Stimulated activated CD8-positive, alpha-beta memory T cell treated with anti-CD3 and anti-CD28 coated beads, Interleukin-12 subunit alpha, Interleukin-12 subunit beta, amount 100 ng/mL, for 24 hours (primary cell): ENCODE measurements at regions not wholly inside any gene's neighbourhood (a gene's known extent, or its start where the extent isn't known, plus 50 kb on each side); places are given as distances from the start of the nearest gene placed in this dataset.

Experiments used
- DNase-seq: peaks from one replicate; pipeline ENCODE4 v3.0.0-alpha.2; 2020; ENCODE audit errors: extremely low read depth

DNA sequence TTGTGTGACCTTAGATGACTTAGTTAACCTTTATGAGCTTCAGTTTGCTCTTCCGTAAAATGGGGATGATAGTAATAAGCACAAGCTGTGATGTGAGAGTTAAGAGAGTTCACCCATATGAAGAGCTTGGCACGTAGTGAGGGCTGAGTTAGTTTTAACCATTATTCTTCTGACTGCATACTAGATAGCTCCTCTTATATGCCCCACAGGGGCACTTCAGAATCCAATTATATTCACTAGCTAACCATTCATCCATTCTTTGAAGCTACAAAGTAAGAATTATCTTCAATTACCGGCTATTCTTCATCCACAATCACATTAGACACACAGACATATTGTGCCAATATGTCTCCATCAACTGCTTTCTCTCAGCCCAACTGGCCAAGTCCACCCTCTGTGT is 159.0 kb upstream of the STT3B start:
- DNase-seq = no peak

- peak; percentile 0 for DNase-seq
Measured at GRCh38 chr3:31377045-31377642, 155.6 kb upstream of the STT3B start.

DNA sequence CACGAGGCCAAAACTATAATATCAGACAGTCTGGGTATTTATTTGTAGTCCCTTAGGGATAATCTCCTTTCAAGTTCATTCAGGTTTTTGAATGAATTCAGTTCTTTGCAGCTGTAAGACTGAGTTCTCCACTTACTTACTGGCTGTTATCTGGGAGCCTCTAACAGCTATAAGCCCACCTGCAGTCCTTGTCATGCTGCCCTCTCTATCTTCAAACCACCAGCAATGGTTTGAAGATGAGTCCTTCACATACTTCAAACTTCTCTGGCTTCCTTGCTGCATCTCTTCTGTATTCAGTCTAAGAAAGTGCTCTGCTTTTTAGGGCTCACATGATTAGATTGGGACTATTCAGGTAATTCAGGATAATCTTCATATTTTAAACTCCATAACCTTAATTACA is 154.5 kb upstream of the STT3B start:
- no peak for DNase-seq

DNA sequence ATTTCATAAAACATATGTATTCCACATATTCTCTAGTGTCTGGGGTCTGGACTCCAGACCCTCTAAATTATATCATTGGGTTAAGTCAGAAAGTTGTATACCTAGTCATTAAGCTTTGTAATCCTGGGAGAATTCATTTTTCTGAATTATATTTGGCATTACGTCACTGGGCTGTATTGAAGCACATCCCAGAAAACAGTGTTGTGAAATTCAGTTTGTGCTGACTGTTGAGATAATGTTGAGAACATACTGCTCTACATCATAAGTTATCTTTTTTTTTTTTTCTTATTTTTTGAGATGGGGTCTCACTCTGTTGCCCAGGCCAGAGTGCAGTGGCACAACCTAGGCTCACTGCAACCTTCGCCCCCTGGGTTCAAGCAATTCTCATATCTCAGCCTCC is 153.1 kb upstream of the STT3B start:
- DNase-seq = no peak

GRCh38 chr3:31382856-31383255 is 149.9 kb upstream of the STT3B start:
- DNase-seq = no peak

DNA sequence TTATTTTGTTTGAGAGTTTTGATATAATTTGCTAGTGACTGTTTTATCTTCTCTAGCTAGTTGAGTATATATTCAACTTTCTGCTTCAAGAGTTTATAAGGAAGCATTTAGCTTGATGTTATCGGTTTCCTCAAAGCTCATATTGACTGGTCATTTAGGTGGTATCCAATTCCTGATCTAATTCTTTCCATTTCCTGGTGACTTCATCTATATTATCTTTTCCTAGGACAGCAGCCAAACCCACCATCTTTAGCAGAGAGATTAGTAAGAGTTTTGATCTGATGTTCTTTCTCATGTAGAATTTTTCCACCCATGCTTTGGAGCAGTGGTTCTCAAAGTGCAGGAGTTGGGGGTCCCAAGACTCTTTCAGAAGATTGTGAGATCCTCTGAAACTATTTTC is 148.6 kb upstream of the STT3B start:
- no peak for DNase-seq

DNA sequence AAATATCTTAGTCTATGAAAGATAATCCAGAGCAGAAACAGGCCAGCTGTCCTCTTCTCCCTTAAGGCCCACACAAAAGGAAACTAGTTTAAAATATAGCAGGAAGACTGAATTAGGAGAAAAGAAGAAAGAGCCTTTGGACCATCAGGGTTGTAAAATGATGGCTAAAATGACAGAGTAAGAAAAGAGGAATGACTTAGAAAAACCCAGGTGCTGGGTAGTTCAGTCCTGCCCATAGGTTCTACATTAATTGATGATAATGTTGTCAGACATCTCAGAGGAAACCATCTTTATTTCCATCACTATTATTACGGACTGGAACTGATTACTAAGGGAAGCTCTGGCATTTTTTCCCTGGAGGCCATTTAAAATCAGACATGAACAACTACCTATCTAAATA is 142.8 kb upstream of the STT3B start:
- no peak for DNase-seq

- no peak for DNase-seq
Measured at GRCh38 chr3:31390466-31390865, 142.3 kb upstream of the STT3B start.

GRCh38 chr3:31391150-31391549 is 141.6 kb upstream of the STT3B start:
- DNase-seq = no peak

GRCh38 chr3:31392568-31392967 is 140.2 kb upstream of the STT3B start:
- DNase-seq = no peak

- DNase-seq = no peak
Measured at GRCh38 chr3:31399271-31399670, 133.5 kb upstream of the STT3B start.

DNA sequence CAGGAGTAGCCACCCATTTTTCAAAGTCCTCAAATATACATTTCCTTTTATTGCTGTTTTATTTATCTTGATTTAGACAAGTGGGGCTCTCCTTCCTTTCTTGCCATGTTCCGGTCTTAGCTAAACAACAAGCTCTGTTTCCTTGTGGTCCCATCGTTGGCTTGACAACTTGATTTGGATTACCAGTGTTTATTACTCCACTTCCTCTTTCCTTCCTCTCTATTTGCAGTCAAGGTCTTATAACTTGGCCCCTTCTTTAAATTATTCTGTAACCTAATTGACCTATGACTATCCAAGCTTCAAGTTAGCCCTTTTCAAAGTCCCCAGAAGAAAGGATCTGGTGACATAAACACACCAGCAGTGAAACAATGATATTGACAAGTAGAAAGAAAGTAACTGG is 130.6 kb upstream of the STT3B start:
- DNase-seq = no peak

GRCh38 chr3:31403197-31403596 is 129.5 kb upstream of the STT3B start:
- DNase-seq = no peak

DNA sequence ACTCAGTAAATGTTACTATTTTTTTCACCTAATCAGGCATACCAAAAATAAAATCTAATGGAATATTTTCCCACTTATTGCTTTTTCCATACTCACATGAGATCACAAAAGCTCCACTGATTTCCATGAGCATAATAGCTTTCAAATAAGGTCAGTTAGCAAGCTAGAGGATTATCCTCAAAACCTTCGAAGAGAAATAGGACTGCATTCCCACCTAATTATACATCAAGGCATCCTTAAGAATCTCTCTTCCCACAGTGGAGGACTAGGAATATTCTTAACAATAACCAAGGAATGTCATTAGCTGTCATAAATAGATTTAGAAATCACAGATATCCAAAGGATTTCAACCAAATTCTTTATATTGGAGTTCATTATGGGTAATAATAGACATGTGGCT is 127.9 kb upstream of the STT3B start:
- DNase-seq = no peak

DNA sequence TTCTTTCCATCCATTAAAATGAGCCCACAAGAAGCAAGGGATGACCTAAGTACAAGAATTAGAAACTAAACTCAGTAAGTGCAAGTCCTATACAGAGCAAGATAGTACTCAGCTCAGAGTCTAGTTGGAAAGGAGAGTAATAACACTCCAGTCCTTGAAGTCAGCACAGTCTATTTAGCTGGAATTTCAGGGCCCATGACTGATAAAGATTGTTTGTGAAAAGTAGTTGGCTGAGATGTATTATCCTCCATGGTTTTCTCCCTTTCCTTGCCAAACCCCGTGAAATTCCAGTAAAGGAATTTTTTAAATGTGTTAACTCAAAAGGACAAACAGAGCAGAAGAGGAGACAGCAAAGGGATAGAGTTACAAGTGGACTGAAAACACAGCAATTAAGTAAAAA is 127.2 kb upstream of the STT3B start:
- no peak for DNase-seq

GRCh38 chr3:31406896-31407295 is 125.8 kb upstream of the STT3B start:
- no peak for DNase-seq

DNA sequence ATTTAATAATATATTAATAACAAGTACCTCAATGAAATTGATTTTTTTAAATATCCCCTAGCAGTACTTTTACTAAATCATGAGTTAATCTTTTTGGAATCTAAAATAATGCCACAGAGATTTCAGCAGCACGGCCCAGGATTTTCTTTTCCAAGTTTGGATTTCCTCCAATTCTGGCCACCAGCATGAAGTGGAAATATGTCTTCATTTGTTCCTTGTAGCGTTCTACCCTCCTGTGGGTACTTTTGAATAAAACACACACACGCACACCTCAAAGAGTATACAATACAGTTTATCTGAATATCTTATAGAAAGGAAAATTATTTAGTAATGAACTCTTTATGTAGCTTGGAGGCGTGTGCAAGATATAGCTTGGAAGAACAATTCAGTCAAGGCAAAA is 125.1 kb upstream of the STT3B start:
- DNase-seq = no peak

- no peak for DNase-seq
Measured at GRCh38 chr3:31408720-31409119, 124.0 kb upstream of the STT3B start.

DNA sequence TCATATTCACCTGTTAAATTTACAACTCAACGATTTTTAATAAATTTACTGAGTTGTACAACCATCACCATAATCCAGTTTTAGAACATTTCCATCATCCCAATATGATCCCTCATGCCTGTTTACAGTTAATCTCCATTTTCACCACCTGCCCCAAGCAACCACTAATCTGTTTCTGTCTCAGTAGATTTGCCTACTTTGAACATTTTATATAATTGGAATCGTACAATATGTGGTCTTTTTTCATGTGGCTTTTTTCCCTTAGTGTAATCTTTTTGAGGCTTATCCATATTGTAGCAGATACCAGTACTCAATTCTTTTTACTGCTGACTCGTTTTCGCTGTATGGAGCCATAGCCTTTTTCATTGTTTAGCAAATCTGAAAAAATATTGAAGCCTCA is 123.3 kb upstream of the STT3B start:
- DNase-seq = no peak

GRCh38 chr3:31409866-31410265 is 122.9 kb upstream of the STT3B start:
- DNase-seq = no peak

- DNase-seq = no peak
Measured at GRCh38 chr3:31410411-31410810, 122.3 kb upstream of the STT3B start.

DNA sequence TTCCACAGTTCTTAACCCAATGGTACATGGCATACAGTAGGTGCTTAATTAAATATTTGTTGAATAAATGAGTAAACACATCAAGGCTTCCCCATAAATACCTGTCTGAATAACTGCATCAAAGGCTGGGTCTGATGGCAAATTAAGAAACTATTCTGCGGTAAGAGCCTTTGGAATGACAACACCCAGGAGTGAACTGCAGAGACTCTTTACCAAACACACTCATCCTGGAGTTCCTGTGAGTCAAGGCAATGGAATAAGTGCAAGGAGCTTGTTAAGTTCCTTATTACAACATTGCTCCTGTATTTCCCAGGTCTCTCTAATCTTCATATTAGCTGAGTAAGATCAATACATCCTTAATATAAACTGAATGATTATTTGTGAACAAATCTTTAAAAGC is 119.9 kb upstream of the STT3B start:
- no peak for DNase-seq

GRCh38 chr3:31413515-31413914 is 119.2 kb upstream of the STT3B start:
- no peak for DNase-seq

DNA sequence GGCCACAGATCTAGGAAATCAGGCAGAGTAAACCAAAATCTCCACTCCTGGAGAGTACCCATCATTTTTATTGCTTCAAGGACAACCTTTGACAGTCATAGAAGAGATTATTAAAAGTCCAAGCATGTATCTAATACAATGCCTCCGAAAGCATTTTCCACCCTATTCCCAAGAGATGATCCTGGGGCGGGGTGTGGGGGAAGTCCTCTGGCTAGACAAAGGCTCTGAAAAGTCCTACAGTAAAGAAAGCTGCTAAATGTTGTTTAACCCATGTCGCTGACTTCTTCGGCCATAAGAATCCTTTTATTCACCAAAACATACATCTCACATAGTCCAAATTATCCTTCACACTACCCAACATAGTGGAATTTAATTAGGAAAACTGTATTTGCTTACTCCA is 115.7 kb upstream of the STT3B start:
- no peak for DNase-seq

DNA sequence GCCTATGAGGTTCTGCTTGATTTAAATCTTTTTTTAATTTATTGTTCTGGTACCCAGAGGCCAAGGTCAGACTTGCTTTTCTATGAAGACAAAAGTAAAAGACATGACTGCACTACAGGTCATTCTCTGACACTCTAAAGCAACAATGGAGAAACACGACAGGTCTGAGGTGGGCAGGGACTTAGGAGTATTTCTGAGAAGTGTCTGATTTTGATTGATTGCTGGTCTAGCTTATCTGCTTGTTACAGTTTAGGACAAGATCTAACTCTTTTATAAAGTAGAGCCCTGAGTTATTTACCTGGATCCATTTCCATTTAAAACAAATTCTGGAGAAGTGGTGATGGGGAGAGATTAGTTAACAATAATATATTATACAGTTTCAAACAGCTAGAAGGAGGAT is 115.2 kb upstream of the STT3B start:
- DNase-seq = no peak
